GM23338 (cell line): ENCODE measurements at regions not wholly inside any gene's neighbourhood (a gene's known extent, or its start where the extent isn't known, plus 50 kb on each side); places are given as distances from the start of the nearest gene placed in this dataset.

ENCODE experiments used
- ATAC-seq: fragments of 200-7000 bp; cut with Tn5 transposase; 3 replicates; pipeline ENCODE4 v1.9.1; 2020
- DNase-seq: peaks from one replicate; pipeline ENCODE4 v3.0.0-alpha.2; 2015; ENCODE audit warnings: low spot score
- H2AFZ ChIP-seq: fragments of 200-600 bp; sonication (generic); 2 replicates; pipeline ENCODE4 v1.8.0; 2016; ENCODE audit warnings: antibody characterized with exemption, mild to moderate bottlenecking, moderate library complexity
- H3F3A ChIP-seq: fragments of 200-600 bp; sonication (generic); replicated peaks from 2 replicates; pipeline ENCODE4 v1.8.0; 2017; ENCODE audit warnings: antibody characterized with exemption, mixed run types, low read depth
- H3K27ac ChIP-seq: fragments of 200-600 bp; sonication (generic); 2 replicates; pipeline ENCODE4 v1.6.1; 2016; ENCODE audit warnings: low read depth
- H3K27me3 ChIP-seq: fragments of 200-600 bp; sonication (generic); 2 replicates; pipeline ENCODE4 v1.8.0; 2016; ENCODE audit warnings: mild to moderate bottlenecking, mixed run types, moderate library complexity; ENCODE audit not compliant: insufficient read depth
- H3K36me3 ChIP-seq: fragments of 200-600 bp; sonication (generic); 2 replicates; pipeline ENCODE4 v1.8.0; 2016; ENCODE audit warnings: mild to moderate bottlenecking; ENCODE audit not compliant: insufficient read depth
- H3K4me1 ChIP-seq: fragments of 200-600 bp; sonication (generic); 2 replicates; pipeline ENCODE4 v1.8.0; 2016; ENCODE audit warnings: mild to moderate bottlenecking, moderate library complexity; ENCODE audit not compliant: insufficient read depth
- H3K4me2 ChIP-seq: fragments of 200-600 bp; sonication (generic); 2 replicates; pipeline ENCODE4 v1.7.1; 2017; ENCODE audit warnings: mixed run types
- H3K4me3 ChIP-seq: fragments of 200-600 bp; sonication (generic); 2 replicates; pipeline ENCODE4 v1.6.1; 2016; ENCODE audit warnings: mixed run types
- H3K79me2 ChIP-seq: fragments of 200-600 bp; sonication (generic); replicated peaks from 2 replicates; pipeline ENCODE4 v1.8.0; 2017; ENCODE audit warnings: mild to moderate bottlenecking; ENCODE audit not compliant: insufficient read depth
- H3K9me2 ChIP-seq: fragments of 200-600 bp; sonication (generic); 2 replicates; pipeline ENCODE4 v1.8.0; 2017; ENCODE audit not compliant: insufficient read depth
- H4K20me1 ChIP-seq: fragments of 200-600 bp; sonication (generic); replicated peaks from 2 replicates; pipeline ENCODE4 v1.8.0; 2017; ENCODE audit warnings: mild to moderate bottlenecking; ENCODE audit not compliant: insufficient read depth
- H3K27ac Mint-ChIP-seq: 2 replicates; pipeline ENCODE4 v1.8.0; 2020; ENCODE audit warnings: inconsistent platforms, mild to moderate bottlenecking, moderate library complexity, mixed read lengths
- H3K27me3 Mint-ChIP-seq: 3 replicates; pipeline ENCODE4 v1.8.0; 2022; ENCODE audit warnings: low read depth, mild to moderate bottlenecking, moderate library complexity, mixed read lengths, inconsistent platforms; ENCODE audit not compliant: insufficient read depth, poor library complexity
- H3K36me3 Mint-ChIP-seq: 3 replicates; pipeline ENCODE4 v1.8.0; 2021; ENCODE audit warnings: low read depth, mild to moderate bottlenecking, inconsistent platforms, moderate library complexity, mixed read lengths
- H3K4me1 Mint-ChIP-seq: 3 replicates; pipeline ENCODE4 v1.8.0; 2020; ENCODE audit warnings: mild to moderate bottlenecking, inconsistent platforms, mixed read lengths
- H3K4me3 Mint-ChIP-seq: 3 replicates; pipeline ENCODE4 v1.8.0; 2021; ENCODE audit warnings: moderate library complexity, mild to moderate bottlenecking, inconsistent platforms, mixed read lengths
- H3K9me3 Mint-ChIP-seq: 3 replicates; pipeline ENCODE4 v1.8.0; 2020; ENCODE audit warnings: moderate library complexity, mild to moderate bottlenecking, inconsistent platforms, mixed read lengths
- CREB1 ChIP-seq: fragments of 250-450 bp; sonication (Bioruptor Pico); IDR thresholded peaks from 2 replicates; pipeline ENCODE4 v1.5.0; 2020; ENCODE audit warnings: low read depth, mild to moderate bottlenecking, moderate library complexity
- CTCF ChIP-seq, 2 experiments: fragments of 200-600 bp in 1 of 2; sonication (generic) in 1 of 2; conservative IDR thresholded peaks; 2 replicates each; pipeline versions ENCODE4 v1.5.1 to v1.6.1; 2016 to 2017; ENCODE audit warnings: antibody characterized with exemption in 2 of 2, low read depth in 2 of 2, mild to moderate bottlenecking in 2 of 2, moderate library complexity in 1 of 2
- EZH2 ChIP-seq: fragments of 200-600 bp; sonication (generic); IDR thresholded peaks from one replicate; pipeline ENCODE4 v1.8.0; 2017; ENCODE audit warnings: antibody characterized with exemption, mild to moderate bottlenecking, low read depth; ENCODE audit not compliant: unreplicated experiment
- EZH2phosphoT487 ChIP-seq: fragments of 200-600 bp; sonication (generic); IDR thresholded peaks from one replicate; pipeline ENCODE4 v1.8.1; 2018; ENCODE audit warnings: antibody characterized with exemption; ENCODE audit not compliant: unreplicated experiment
- JUNB ChIP-seq: IDR thresholded peaks from one replicate; pipeline ENCODE4 v1.6.1; 2016; ENCODE audit warnings: antibody characterized with exemption; ENCODE audit not compliant: unreplicated experiment
- REST ChIP-seq: IDR thresholded peaks from one replicate; pipeline ENCODE4 v1.6.1; 2018; ENCODE audit warnings: antibody characterized with exemption; ENCODE audit not compliant: unreplicated experiment
- STAT1 ChIP-seq: IDR thresholded peaks from one replicate; pipeline ENCODE4 v1.6.1; 2016; ENCODE audit warnings: antibody characterized with exemption; ENCODE audit not compliant: unreplicated experiment
- ZNF462 ChIP-seq: fragments of 250-450 bp; sonication (Bioruptor Pico); IDR thresholded peaks from 2 replicates; pipeline ENCODE4 v1.5.0; 2020; ENCODE audit warnings: mild to moderate bottlenecking, moderate library complexity

GRCh38 chrY:17079887-17080286, 800.1 kb downstream of the CDY2B start (continued):
- TF ChIP-seq CTCF (conservative IDR thresholded peaks at IDR 0.05; ENCODE audit: low read depth in 2 of 2) = no peak
- TF ChIP-seq STAT1 = no peak
- no peak for TF ChIP-seq REST
- no peak for TF ChIP-seq JUNB

- Mint-ChIP-seq H3K4me1 (no peaks in the 10 kb centered on the region), H3K36me3 (peaks cover 13% of the 10 kb centered on the region), H3K27ac (no peak overlapping the region), H3K27me3 (no peaks in the 10 kb centered on the region), H3K9me3 (peaks cover 19% of the 10 kb centered on the region), H3K4me3 (no peak overlapping the region)
- H3F3A ChIP-seq = no peaks in the 10 kb centered on the region
- no peaks in the 10 kb centered on the region for H3K36me3 ChIP-seq
- H3K4me2 ChIP-seq = no peak overlapping the region
- no peaks in the 10 kb centered on the region for H3K9me2 ChIP-seq
- ATAC-seq = no peak
- DNase-seq = no peak
- H3K4me1 ChIP-seq = no peaks in the 10 kb centered on the region
- H3K4me3 ChIP-seq = no peak overlapping the region
- H3K27me3 ChIP-seq = no peaks in the 10 kb centered on the region
- no peaks in the 10 kb centered on the region for H3K79me2 ChIP-seq
- no peaks in the 10 kb centered on the region for H4K20me1 ChIP-seq
- no peak overlapping the region for H2AFZ ChIP-seq
- no peak overlapping the region for H3K27ac ChIP-seq
- TF ChIP-seq CTCF (conservative IDR thresholded peaks at IDR 0.05; ENCODE audit: low read depth in 2 of 2) (no peak), ZNF462 (CRISPR knock-in tag) (no peak), EZH2phosphoT487 (no peak), CREB1 (CRISPR knock-in tag) (no peak), EZH2 (no peak)
These were observed 812.7 kb downstream of the CDY2B start for GRCh38 chrY:17067307-17067706.
